NB4 (cell line): ENCODE measurements at regions not wholly inside any gene's neighbourhood (a gene's known extent, or its start where the extent isn't known, plus 50 kb on each side); places are given as distances from the start of the nearest gene placed in this dataset.

ENCODE experiments used
- MYC ChIP-seq: IDR thresholded peaks from 2 replicates; pipeline ENCODE4 v1.6.1; 2011; ENCODE audit warnings: low read depth, low read length
- POLR2A ChIP-seq: IDR thresholded peaks from 2 replicates; pipeline ENCODE4 v1.6.1; 2011; ENCODE audit warnings: mild to moderate bottlenecking; ENCODE audit not compliant: insufficient read length; ENCODE audit errors: extremely low read depth
- TF ChIP-seq, protein P1 (sequence below): IDR thresholded peaks from one replicate; pipeline ENCODE4 v1.5.1; 2012; ENCODE audit warnings: low read depth, low read length
- TF ChIP-seq, protein P2 (sequence below): IDR thresholded peaks from 2 replicates; pipeline ENCODE4 v1.6.1; 2011; ENCODE audit warnings: low read depth, low read length

DNA sequence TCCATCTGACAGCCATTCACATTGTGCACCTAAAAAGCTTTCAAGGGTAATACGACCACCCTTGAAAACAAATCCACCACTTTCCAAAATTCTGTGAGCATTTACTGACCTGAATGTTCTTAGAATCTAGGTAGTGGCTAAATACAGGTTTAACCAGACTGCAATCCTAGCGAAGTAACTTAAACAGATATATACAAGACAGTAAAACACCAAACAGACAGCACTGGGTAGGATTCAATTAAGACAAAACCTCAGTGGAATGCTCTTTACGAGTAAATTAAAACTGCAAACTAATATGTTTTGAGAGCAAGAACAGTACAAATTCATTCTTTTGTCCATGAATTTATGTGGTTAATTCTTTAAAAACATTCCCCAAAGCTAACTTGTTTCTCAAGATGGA is 354.2 kb upstream of the ESRRG start:
- TF ChIP-seq, protein P1, sequence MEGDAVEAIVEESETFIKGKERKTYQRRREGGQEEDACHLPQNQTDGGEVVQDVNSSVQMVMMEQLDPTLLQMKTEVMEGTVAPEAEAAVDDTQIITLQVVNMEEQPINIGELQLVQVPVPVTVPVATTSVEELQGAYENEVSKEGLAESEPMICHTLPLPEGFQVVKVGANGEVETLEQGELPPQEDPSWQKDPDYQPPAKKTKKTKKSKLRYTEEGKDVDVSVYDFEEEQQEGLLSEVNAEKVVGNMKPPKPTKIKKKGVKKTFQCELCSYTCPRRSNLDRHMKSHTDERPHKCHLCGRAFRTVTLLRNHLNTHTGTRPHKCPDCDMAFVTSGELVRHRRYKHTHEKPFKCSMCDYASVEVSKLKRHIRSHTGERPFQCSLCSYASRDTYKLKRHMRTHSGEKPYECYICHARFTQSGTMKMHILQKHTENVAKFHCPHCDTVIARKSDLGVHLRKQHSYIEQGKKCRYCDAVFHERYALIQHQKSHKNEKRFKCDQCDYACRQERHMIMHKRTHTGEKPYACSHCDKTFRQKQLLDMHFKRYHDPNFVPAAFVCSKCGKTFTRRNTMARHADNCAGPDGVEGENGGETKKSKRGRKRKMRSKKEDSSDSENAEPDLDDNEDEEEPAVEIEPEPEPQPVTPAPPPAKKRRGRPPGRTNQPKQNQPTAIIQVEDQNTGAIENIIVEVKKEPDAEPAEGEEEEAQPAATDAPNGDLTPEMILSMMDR, result no peak
- no peak for TF ChIP-seq MYC
- no peak for TF ChIP-seq POLR2A
- TF ChIP-seq, protein P2, sequence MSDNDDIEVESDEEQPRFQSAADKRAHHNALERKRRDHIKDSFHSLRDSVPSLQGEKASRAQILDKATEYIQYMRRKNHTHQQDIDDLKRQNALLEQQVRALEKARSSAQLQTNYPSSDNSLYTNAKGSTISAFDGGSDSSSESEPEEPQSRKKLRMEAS, result no peak
